PC-3 (cell line): ENCODE measurements at regions not wholly inside any gene's neighbourhood (a gene's known extent, or its start where the extent isn't known, plus 50 kb on each side); places are given as distances from the start of the nearest gene placed in this dataset.

Experiments used
- EZH2 ChIP-seq: fragments of 300-600 bp; sonication (generic); IDR thresholded peaks from one replicate; pipeline ENCODE4 v1.6.1; 2017; ENCODE audit warnings: antibody characterized with exemption, mild to moderate bottlenecking, low read length; ENCODE audit not compliant: unreplicated experiment
- EZH2phosphoT487 ChIP-seq: fragments of 300-600 bp; sonication (generic); IDR thresholded peaks from 2 replicates; pipeline ENCODE4 v1.6.1; 2018; ENCODE audit warnings: mild to moderate bottlenecking, antibody characterized with exemption, low read length, borderline replicate concordance
- TF ChIP-seq, protein P1 (sequence below): fragments of 300-600 bp; sonication (generic); conservative IDR thresholded peaks from 2 replicates; pipeline ENCODE4 v1.5.1; 2017; ENCODE audit warnings: antibody characterized with exemption, low read depth, mild to moderate bottlenecking, low read length

DNA sequence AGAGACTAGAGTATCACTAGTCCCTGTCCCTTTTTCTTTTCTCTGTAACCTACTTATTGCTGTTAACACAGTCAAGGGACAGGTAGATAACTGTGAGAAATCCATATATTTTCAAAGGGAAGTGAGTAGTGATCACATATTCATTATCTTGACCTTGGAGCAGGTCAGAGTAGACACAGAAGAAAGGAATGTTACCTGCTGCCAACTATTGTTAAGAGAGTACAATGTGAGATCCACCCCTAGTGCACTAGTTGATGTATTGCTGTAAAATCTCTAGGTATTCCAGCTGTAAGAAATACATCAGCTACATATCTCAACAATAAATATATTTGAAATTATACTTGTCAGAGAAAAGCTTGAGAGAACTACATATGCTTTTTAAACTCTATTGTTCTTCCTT lies 68.7 kb upstream of the ADGRL2 start:
- TF ChIP-seq, protein P1, sequence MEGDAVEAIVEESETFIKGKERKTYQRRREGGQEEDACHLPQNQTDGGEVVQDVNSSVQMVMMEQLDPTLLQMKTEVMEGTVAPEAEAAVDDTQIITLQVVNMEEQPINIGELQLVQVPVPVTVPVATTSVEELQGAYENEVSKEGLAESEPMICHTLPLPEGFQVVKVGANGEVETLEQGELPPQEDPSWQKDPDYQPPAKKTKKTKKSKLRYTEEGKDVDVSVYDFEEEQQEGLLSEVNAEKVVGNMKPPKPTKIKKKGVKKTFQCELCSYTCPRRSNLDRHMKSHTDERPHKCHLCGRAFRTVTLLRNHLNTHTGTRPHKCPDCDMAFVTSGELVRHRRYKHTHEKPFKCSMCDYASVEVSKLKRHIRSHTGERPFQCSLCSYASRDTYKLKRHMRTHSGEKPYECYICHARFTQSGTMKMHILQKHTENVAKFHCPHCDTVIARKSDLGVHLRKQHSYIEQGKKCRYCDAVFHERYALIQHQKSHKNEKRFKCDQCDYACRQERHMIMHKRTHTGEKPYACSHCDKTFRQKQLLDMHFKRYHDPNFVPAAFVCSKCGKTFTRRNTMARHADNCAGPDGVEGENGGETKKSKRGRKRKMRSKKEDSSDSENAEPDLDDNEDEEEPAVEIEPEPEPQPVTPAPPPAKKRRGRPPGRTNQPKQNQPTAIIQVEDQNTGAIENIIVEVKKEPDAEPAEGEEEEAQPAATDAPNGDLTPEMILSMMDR: peak; percentile 43; the same call in 1 of the 2 replicates
- no peak for TF ChIP-seq EZH2
- TF ChIP-seq EZH2phosphoT487: no peak
